ENCODE measurements at regions not wholly inside any gene's neighbourhood (a gene's known extent, or its start where the extent isn't known, plus 50 kb on each side); places are given as distances from the start of the nearest gene placed in this dataset.

- TF ChIP-seq, protein P1, sequence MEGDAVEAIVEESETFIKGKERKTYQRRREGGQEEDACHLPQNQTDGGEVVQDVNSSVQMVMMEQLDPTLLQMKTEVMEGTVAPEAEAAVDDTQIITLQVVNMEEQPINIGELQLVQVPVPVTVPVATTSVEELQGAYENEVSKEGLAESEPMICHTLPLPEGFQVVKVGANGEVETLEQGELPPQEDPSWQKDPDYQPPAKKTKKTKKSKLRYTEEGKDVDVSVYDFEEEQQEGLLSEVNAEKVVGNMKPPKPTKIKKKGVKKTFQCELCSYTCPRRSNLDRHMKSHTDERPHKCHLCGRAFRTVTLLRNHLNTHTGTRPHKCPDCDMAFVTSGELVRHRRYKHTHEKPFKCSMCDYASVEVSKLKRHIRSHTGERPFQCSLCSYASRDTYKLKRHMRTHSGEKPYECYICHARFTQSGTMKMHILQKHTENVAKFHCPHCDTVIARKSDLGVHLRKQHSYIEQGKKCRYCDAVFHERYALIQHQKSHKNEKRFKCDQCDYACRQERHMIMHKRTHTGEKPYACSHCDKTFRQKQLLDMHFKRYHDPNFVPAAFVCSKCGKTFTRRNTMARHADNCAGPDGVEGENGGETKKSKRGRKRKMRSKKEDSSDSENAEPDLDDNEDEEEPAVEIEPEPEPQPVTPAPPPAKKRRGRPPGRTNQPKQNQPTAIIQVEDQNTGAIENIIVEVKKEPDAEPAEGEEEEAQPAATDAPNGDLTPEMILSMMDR (IDR thresholded peaks at IDR 0.05) = no peak
- DNase-seq (ENCODE audit: low spot score) = no peak
- no peak for ATAC-seq (ENCODE audit: low FRiP score)
These were observed 126.2 kb downstream of the RFLNA start for GRCh38 chr12:124420996-124421674.

DNA sequence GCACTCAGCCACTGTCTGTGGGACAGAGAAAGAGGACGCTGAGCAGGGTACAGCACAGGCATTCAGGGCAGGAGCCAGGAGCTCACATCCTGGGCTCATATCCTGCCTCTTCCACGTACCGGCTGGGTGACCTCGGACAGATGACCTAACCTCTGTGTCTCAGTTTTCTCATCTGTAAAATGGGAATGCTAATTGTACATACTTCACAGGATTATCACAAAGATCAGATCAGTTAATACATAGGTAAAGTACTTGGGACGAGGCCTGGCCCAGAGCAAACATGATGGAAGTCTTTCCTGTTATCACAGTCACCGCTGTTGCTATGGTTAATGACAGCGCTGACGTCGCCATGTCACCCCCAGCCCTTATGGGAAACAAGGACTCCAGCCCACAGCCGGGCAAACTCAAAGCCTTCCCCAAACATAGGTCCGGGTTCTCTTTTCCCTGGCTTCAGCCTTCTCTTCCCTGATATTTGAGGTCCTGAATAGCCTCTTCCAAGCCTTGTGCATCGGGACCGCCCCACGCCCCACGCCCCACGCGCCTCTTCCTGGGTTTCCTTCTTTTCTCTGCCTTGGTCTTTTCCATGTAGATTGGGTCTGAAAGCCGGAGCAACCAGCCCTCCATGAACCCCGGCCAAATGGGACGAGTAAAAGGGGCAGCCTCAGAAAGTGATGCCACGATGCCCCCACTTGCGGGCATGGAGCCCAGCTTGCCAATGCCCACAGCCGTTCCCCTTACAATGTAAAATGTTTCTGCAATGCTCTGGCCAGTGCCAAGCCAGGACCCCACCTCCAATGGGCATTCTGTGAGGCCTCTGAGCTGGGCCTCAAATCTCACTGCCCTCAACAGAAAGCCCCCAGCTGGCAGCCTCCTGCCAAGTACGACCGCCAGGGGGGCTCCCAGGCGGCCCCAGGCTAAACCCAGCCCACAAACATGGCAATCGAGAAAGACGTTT lies 125.4 kb downstream of the RFLNA start:
- ATAC-seq (ENCODE audit: low FRiP score) (no peak), DNase-seq (ENCODE audit: low spot score) (no peak)
- TF ChIP-seq, protein P1 (IDR thresholded peaks at IDR 0.05) = no peak

- ATAC-seq (ENCODE audit: low FRiP score) = no peak
- TF ChIP-seq, protein P1 (IDR thresholded peaks at IDR 0.05) = no peak
- no peak for DNase-seq (ENCODE audit: low spot score)
These were observed 124.6 kb downstream of the RFLNA start for GRCh38 chr12:124419292-124420040.

- ATAC-seq (ENCODE audit: low FRiP score) (no peak), DNase-seq (ENCODE audit: low spot score) (no peak)
- TF ChIP-seq, protein P1 (IDR thresholded peaks at IDR 0.05) = no peak
These were observed 123.9 kb downstream of the RFLNA start for GRCh38 chr12:124418791-124419190.

DNA sequence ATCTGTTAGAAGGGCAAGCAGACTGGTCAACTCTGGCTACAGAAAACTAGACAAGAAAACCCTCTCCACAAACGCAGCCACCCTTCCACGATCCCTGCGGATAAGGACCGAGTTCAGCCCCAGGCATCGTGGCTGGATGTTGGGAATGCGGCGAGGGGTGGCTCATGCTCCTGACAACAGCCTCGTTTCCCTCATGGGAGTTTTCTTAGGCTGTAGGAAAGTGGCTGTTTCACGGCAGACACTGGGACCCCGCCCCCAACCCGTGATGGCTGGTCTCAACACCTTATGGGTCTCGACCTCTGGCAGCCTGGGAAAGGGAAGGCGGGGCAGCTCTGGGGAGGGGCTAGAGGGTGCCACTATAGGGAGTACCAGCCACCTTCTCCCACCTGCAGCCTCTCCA lies 123.3 kb downstream of the RFLNA start:
- DNase-seq (ENCODE audit: low spot score) (no peak), ATAC-seq (ENCODE audit: low FRiP score) (no peak)
- TF ChIP-seq, protein P1 (IDR thresholded peaks at IDR 0.05) = no peak

DNA sequence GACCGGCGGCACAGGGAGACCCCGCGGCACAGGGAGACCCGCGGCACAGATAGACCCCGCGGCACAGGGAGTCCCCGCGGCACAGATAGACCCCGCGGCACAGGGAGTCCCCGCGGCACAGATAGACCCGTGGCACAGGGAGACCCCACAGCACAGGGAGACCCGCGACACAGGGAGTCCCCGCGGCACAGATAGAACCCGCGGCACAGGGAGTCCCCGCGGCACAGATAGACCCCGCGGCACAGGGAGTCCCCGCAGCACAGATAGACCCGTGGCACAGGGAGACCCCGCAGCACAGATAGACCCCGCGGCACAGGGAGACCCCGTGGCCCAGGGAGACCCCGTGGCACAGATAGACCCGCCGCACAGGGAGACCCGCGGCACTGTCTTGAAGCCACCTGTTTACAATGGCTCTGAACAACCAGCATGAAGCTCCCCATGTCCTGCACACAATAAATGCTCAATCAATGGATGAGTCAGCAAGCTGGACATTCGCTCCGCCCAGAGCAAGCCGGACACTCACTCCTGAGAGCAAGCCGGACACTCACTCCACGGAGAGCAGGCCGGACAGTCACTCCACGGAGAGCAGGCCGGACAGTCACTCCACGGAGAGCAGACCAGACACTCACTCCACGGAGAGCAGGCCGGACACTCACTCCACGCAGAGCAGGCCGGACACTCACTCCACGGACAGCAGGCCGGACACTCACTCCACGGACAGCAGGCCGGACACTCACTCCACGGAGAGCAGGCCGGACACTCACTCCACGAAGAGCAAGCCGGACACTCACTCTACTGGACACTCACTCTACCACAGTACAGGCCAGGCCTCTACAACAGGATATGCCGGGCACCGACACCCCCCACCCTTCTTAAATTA lies 121.9 kb downstream of the RFLNA start:
- no peak for DNase-seq (ENCODE audit: low spot score)
- TF ChIP-seq, protein P1 (IDR thresholded peaks at IDR 0.05) = no peak
- no peak for ATAC-seq (ENCODE audit: low FRiP score)

Data from omental fat pad (tissue), 3 donors.